ENCODE measurements at regions not wholly inside any gene's neighbourhood (a gene's known extent, or its start where the extent isn't known, plus 50 kb on each side); places are given as distances from the start of the nearest gene placed in this dataset.
"Not testable (repeated sequence)": the region's sequence is repeated elsewhere in the genome, so short reads cannot be mapped to it uniquely, and the experiment has no call there.

GRCh38 chr3:5543047-5543446, 355.5 kb downstream of the EDEM1 start:
- DNase-seq (ENCODE audit: low read depth in 2 of 2), result no peak

GRCh38 chr3:5545719-5546118, 358.2 kb downstream of the EDEM1 start:
- no peak for DNase-seq (ENCODE audit: low read depth in 2 of 2)

GRCh38 chr3:5553203-5553602, 365.7 kb downstream of the EDEM1 start:
- DNase-seq (ENCODE audit: low read depth in 2 of 2), result no peak

GRCh38 chr3:5554245-5554747, 366.8 kb downstream of the EDEM1 start:
- no peak for DNase-seq (ENCODE audit: low read depth in 2 of 2)

GRCh38 chr3:5560199-5560598, 372.7 kb downstream of the EDEM1 start:
- no peak for DNase-seq (ENCODE audit: low read depth in 2 of 2)

GRCh38 chr3:5563537-5564277, 376.2 kb downstream of the EDEM1 start:
- no peak for DNase-seq (ENCODE audit: low read depth in 2 of 2)

- DNase-seq (ENCODE audit: low read depth in 2 of 2), result no peak
These were observed 376.8 kb downstream of the EDEM1 start for GRCh38 chr3:5564278-5564666.

- no peak for DNase-seq (ENCODE audit: low read depth in 2 of 2)
These were observed 377.5 kb downstream of the EDEM1 start for GRCh38 chr3:5565026-5565425.

GRCh38 chr3:5567113-5567512, 379.6 kb downstream of the EDEM1 start:
- DNase-seq (ENCODE audit: low read depth in 2 of 2), result no peak

GRCh38 chr3:5568451-5568850, 380.9 kb downstream of the EDEM1 start:
- no peak for DNase-seq (ENCODE audit: low read depth in 2 of 2)

GRCh38 chr3:5569152-5569551, 381.6 kb downstream of the EDEM1 start:
- DNase-seq (ENCODE audit: low read depth in 2 of 2), result no peak

GRCh38 chr3:5572168-5572567, 384.7 kb downstream of the EDEM1 start:
- DNase-seq (ENCODE audit: low read depth in 2 of 2), result no peak

GRCh38 chr3:5576277-5577011, 388.9 kb downstream of the EDEM1 start:
- no peak for DNase-seq (ENCODE audit: low read depth in 2 of 2)

GRCh38 chr3:5579139-5579602, 391.7 kb downstream of the EDEM1 start:
- DNase-seq (ENCODE audit: low read depth in 2 of 2), result no peak

- no peak for DNase-seq (ENCODE audit: low read depth in 2 of 2)
These were observed 392.4 kb downstream of the EDEM1 start for GRCh38 chr3:5579946-5580345.

- DNase-seq (ENCODE audit: low read depth in 2 of 2), result no peak
These were observed 393.3 kb downstream of the EDEM1 start for GRCh38 chr3:5580826-5581225.

GRCh38 chr3:5581743-5582142, 394.2 kb downstream of the EDEM1 start:
- no peak for DNase-seq (ENCODE audit: low read depth in 2 of 2)

GRCh38 chr3:5583920-5584319, 396.4 kb downstream of the EDEM1 start:
- DNase-seq (ENCODE audit: low read depth in 2 of 2), result no peak

GRCh38 chr3:5585085-5585484, 397.6 kb downstream of the EDEM1 start:
- DNase-seq (ENCODE audit: low read depth in 2 of 2), result no peak

- DNase-seq (ENCODE audit: low read depth in 2 of 2), result no peak
These were observed 419.5 kb downstream of the EDEM1 start for GRCh38 chr3:5606884-5607472.

GRCh38 chr3:5607581-5607980, 420.1 kb downstream of the EDEM1 start:
- no peak for DNase-seq (ENCODE audit: low read depth in 2 of 2)

GRCh38 chr3:5608971-5609370, 421.5 kb downstream of the EDEM1 start:
- DNase-seq (ENCODE audit: low read depth in 2 of 2), result not testable (repeated sequence)

GRCh38 chr3:5613599-5613998, 426.1 kb downstream of the EDEM1 start:
- no peak for DNase-seq (ENCODE audit: low read depth in 2 of 2)

Measured in stimulated activated CD8-positive, alpha-beta memory T cell treated with anti-CD3 and anti-CD28 coated beads, Interleukin-7, amount 100 ng/mL, for 1 hour (primary cell).